ENCODE measurements at regions not wholly inside any gene's neighbourhood (a gene's known extent, or its start where the extent isn't known, plus 50 kb on each side); places are given as distances from the start of the nearest gene placed in this dataset.

DNA sequence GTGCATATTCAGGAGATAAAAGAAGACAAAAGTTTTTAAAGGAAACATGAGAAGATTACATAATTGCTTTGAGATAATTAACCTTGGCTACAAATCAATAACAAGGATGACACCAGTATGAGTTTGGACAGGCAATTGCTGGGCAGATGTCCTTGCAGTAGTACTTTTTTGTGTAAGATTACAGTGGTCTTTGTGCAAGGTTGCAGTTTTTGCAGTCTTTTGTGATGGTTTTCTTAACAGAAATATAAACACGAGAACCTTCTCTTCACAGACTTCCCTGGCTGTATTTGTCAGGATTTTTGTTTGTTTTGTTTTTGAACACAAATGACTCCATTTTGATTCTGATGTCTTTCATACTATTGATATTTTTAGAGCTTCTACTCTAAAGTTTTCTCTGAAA lies 128.3 kb upstream of the ALCAM start:
- Mint-ChIP-seq H3K9me3 (no peaks in the 10 kb centered on the region), H3K27ac (no peak overlapping the region), H3K4me3 (no peak overlapping the region), H3K27me3 (no peaks in the 10 kb centered on the region), H3K4me1 (no peaks in the 10 kb centered on the region), H3K36me3 (no peaks in the 10 kb centered on the region)
- CTCF ChIA-PET = no interaction called here
- DNase-seq = no peak

DNA sequence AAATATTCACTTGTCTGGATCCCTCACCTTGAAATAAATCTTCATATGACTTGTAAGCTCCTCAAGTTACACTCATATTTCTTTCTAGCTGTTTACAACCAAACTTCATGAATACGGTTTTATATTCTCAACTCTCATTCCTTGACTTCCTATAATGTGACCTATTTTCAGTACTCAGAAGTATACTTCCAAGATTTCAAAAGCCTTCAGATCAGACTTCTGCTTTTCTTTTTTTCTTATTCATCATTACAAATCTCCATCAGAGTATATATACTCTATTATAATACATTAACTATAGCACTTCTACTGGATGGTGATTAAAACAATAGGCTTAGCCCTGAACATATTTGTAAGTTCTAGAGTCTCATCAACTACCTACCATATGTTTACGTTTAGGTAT lies 123.6 kb upstream of the ALCAM start:
- Mint-ChIP-seq H3K9me3 (no peaks in the 10 kb centered on the region), H3K27me3 (no peaks in the 10 kb centered on the region), H3K36me3 (no peaks in the 10 kb centered on the region), H3K4me1 (no peaks in the 10 kb centered on the region), H3K27ac (no peak overlapping the region), H3K4me3 (no peak overlapping the region)
- CTCF ChIA-PET = no interaction called here
- DNase-seq = no peak

DNA sequence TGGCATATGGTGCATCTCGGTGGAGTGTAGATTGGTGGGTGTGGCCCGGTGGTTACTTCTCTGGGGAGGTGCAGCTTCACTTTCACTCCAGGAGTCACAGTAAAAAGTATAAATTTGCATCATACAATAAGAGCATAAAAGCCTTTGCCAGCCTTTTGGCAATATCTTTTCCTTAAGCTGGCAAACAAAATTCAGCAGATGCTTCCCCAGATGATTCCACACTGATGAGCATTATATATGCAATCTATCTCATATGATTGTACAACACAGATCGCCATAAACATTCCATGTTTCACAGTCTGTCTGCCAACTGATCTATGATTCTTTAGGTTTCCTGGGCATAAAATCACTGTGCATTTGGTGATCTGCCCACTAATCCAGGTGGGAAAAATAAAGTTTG lies 120.2 kb upstream of the ALCAM start:
- Mint-ChIP-seq H3K4me3 (no peak overlapping the region), H3K4me1 (no peaks in the 10 kb centered on the region), H3K27me3 (no peaks in the 10 kb centered on the region), H3K36me3 (no peaks in the 10 kb centered on the region), H3K9me3 (peaks cover 2% of the 10 kb centered on the region), H3K27ac (no peak overlapping the region)
- no peak for DNase-seq
- CTCF ChIA-PET = no interaction called here

DNA sequence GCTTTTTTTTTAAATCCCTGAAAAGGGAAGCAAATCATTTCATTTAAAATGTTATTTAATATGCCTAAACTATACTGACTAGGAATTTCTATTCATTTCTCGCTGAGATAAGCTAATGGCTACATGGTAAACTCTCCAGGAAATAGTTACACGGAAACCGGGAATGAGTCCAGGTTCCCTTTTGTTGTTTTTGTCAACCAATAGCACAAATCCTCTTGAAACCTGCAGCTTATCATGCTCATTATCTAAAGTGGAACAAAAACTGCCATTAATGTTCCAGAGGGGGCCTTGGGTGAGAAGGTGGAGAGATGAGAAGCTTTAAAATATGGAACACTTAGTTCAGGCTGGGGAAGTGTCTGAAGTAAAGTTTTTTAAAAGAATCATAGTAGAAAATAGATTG lies 113.5 kb upstream of the ALCAM start:
- DNase-seq = no peak
- Mint-ChIP-seq H3K27ac (no peak overlapping the region), H3K36me3 (no peaks in the 10 kb centered on the region), H3K4me3 (no peak overlapping the region), H3K27me3 (no peaks in the 10 kb centered on the region), H3K9me3 (peaks cover 2% of the 10 kb centered on the region), H3K4me1 (no peaks in the 10 kb centered on the region)
- CTCF ChIA-PET = no interaction called here

DNA sequence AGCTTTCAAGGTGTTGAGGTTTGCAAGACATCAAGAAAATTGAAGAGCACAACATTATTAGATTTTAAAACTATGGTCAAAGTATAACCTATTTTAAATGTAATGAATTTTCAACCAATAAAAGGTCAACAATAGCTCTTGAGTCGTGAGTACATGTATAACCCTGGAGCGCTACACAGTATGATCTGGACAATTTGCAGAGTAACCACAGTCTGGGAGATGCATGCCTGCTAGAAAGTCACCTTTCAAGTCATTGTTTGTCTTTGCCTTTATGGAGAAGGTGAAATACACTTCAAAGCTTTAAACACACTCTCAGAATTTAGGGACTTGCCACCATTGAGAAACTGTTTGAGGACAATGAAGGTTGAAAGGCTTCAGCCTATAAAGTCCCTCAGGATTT lies 112.6 kb upstream of the ALCAM start:
- H3K27ac Mint-ChIP-seq = no peak overlapping the region
- H3K4me3 Mint-ChIP-seq = no peak overlapping the region
- no peaks in the 10 kb centered on the region for H3K36me3 Mint-ChIP-seq
- H3K4me1 Mint-ChIP-seq = no peaks in the 10 kb centered on the region
- CTCF ChIA-PET = no interaction called here
- H3K27me3 Mint-ChIP-seq = no peaks in the 10 kb centered on the region
- no peak for DNase-seq
- peaks cover 2% of the 10 kb centered on the region for H3K9me3 Mint-ChIP-seq

DNA sequence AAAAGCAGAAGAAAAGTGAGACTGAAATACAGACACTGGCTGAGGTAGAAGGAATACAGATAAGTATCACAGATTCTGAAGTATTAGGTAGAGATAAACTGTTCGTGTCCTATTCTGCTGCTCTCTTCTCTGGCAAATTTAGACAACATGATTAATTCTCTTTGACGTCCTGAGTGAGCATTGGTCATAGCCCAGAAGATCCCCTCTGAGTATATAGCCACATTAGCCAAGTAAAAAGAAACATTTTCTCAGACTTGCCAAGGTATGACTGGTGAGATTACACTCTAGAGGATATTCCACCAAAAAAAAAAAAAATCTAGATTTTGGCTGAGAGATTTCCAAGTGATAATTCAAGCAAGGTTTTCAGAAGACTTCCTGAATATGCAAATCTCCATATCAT lies 111.4 kb upstream of the ALCAM start:
- Mint-ChIP-seq H3K9me3 (peaks cover 2% of the 10 kb centered on the region), H3K36me3 (no peaks in the 10 kb centered on the region), H3K27me3 (no peaks in the 10 kb centered on the region), H3K27ac (no peak overlapping the region), H3K4me3 (no peak overlapping the region), H3K4me1 (no peaks in the 10 kb centered on the region)
- CTCF ChIA-PET = no interaction called here
- DNase-seq = no peak

DNA sequence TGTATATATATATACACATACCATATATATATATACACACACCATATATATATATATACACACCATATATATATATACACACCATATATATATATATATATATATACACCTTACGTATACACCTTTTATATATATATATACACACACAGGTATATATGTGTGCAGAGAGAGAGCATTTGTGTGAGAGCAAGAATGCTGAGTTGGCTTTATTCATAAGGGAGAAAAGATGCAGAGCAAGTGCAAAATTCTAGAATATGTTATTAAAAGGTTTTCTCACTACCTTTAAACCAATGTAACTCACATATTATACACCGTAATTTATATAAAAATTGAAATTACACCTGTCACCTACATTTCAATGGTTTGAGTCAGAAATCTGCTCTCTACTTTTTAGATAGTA lies 107.2 kb upstream of the ALCAM start:
- Mint-ChIP-seq H3K36me3 (no peaks in the 10 kb centered on the region), H3K27ac (no peak overlapping the region), H3K4me1 (no peaks in the 10 kb centered on the region), H3K9me3 (no peaks in the 10 kb centered on the region), H3K4me3 (no peak overlapping the region), H3K27me3 (no peaks in the 10 kb centered on the region)
- no peak for DNase-seq
- CTCF ChIA-PET = no interaction called here

GRCh38 chr3:105260385-105260784 lies 106.3 kb upstream of the ALCAM start:
- no peaks in the 10 kb centered on the region for H3K36me3 Mint-ChIP-seq
- no peak overlapping the region for H3K4me3 Mint-ChIP-seq
- DNase-seq = no peak
- CTCF ChIA-PET = no interaction called here
- H3K4me1 Mint-ChIP-seq = no peaks in the 10 kb centered on the region
- H3K9me3 Mint-ChIP-seq = no peaks in the 10 kb centered on the region
- H3K27me3 Mint-ChIP-seq = no peaks in the 10 kb centered on the region
- H3K27ac Mint-ChIP-seq = no peak overlapping the region

- no peaks in the 10 kb centered on the region for H3K4me1 Mint-ChIP-seq
- H3K4me3 Mint-ChIP-seq = no peak overlapping the region
- DNase-seq = no peak
- H3K9me3 Mint-ChIP-seq = no peaks in the 10 kb centered on the region
- H3K27ac Mint-ChIP-seq = no peak overlapping the region
- H3K36me3 Mint-ChIP-seq = no peaks in the 10 kb centered on the region
- no peaks in the 10 kb centered on the region for H3K27me3 Mint-ChIP-seq
- CTCF ChIA-PET = no interaction called here
These were observed 92.2 kb upstream of the ALCAM start for GRCh38 chr3:105274536-105274935.

- no peaks in the 10 kb centered on the region for H3K36me3 Mint-ChIP-seq
- H3K4me3 Mint-ChIP-seq = no peak overlapping the region
- H3K9me3 Mint-ChIP-seq = no peaks in the 10 kb centered on the region
- H3K27ac Mint-ChIP-seq = no peak overlapping the region
- CTCF ChIA-PET = no interaction called here
- no peak for DNase-seq
- no peaks in the 10 kb centered on the region for H3K27me3 Mint-ChIP-seq
- H3K4me1 Mint-ChIP-seq = no peaks in the 10 kb centered on the region
These were observed 91.8 kb upstream of the ALCAM start for GRCh38 chr3:105274958-105275357.

DNA sequence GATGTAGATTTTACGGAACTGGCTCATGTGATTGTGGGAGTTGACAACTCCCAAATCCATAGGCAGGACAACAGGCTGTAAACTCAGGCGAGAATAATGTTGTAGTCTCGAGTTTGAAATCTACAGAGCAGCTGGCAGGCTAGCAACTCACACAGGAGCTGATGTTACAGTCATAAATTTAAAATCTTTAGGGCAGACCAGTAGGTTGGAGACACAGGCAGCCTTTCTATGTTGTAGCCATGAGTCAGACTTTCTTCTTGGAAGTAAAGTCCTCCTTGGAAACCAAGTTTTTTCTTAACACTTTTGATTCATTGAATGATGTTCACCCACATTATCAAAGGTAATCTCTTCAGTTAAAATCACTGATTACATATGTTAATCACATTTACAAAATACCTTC lies 89.1 kb upstream of the ALCAM start:
- CTCF ChIA-PET = no interaction called here
- no peaks in the 10 kb centered on the region for H3K4me1 Mint-ChIP-seq
- no peaks in the 10 kb centered on the region for H3K36me3 Mint-ChIP-seq
- H3K4me3 Mint-ChIP-seq = no peak overlapping the region
- H3K27me3 Mint-ChIP-seq = peaks cover 3% of the 10 kb centered on the region
- DNase-seq = no peak
- no peak overlapping the region for H3K27ac Mint-ChIP-seq
- H3K9me3 Mint-ChIP-seq = no peaks in the 10 kb centered on the region

- Mint-ChIP-seq H3K27me3 (peaks cover 3% of the 10 kb centered on the region), H3K9me3 (no peaks in the 10 kb centered on the region), H3K27ac (no peak overlapping the region), H3K4me1 (no peaks in the 10 kb centered on the region), H3K36me3 (no peaks in the 10 kb centered on the region), H3K4me3 (no peak overlapping the region)
- DNase-seq = no peak
- CTCF ChIA-PET = no interaction called here
These were observed 88.0 kb upstream of the ALCAM start for GRCh38 chr3:105278688-105279087.

DNA sequence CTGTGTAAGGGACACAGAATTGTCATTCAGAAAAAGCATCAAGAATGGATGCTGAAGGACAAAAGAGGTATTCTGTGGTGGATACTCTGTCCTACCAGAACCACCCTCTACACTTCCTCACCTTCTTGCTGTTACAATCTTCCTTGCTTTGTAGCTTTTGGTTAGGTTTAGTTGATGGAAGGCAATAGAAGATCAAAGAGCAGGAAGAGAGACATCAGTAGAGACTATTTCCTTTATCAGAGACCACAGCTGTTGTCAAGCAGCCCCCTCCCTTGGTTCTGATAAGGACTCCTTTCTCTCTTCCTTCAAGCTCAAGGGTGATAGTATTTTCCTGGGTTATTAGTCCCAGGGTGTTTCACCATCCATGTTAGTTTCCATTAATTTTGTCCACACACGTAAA lies 84.7 kb upstream of the ALCAM start:
- CTCF ChIA-PET = no interaction called here
- peaks cover 3% of the 10 kb centered on the region for H3K27me3 Mint-ChIP-seq
- no peak for DNase-seq
- no peak overlapping the region for H3K27ac Mint-ChIP-seq
- H3K9me3 Mint-ChIP-seq = no peaks in the 10 kb centered on the region
- H3K4me1 Mint-ChIP-seq = no peaks in the 10 kb centered on the region
- H3K4me3 Mint-ChIP-seq = no peak overlapping the region
- H3K36me3 Mint-ChIP-seq = no peaks in the 10 kb centered on the region

DNA sequence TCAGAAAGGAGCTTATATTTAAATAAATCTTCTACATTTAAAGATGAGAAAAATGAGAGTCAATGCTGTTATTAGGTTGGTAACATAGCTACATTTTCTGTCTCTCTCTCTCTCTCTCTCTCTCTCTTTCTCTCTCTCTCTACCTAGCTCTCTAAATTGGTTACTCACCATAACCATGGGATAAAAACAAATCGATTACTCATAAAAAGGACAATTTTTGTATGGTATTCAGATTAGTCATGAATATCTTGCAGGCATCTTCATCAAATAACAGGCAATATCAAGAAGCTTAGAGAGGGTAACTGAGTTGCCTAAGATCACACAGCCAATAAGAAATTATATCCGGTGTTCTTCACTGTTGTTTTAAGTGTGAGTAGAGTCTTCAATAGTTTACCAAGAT lies 81.8 kb upstream of the ALCAM start:
- DNase-seq = no peak
- no peaks in the 10 kb centered on the region for H3K36me3 Mint-ChIP-seq
- CTCF ChIA-PET = no interaction called here
- H3K27ac Mint-ChIP-seq = no peak overlapping the region
- H3K4me3 Mint-ChIP-seq = no peak overlapping the region
- H3K9me3 Mint-ChIP-seq = no peaks in the 10 kb centered on the region
- no peaks in the 10 kb centered on the region for H3K4me1 Mint-ChIP-seq
- H3K27me3 Mint-ChIP-seq = peaks cover 3% of the 10 kb centered on the region

- CTCF ChIA-PET = no interaction called here
- Mint-ChIP-seq H3K4me1 (no peaks in the 10 kb centered on the region), H3K36me3 (no peaks in the 10 kb centered on the region), H3K27me3 (no peaks in the 10 kb centered on the region), H3K27ac (no peak overlapping the region), H3K9me3 (no peaks in the 10 kb centered on the region), H3K4me3 (no peak overlapping the region)
- DNase-seq = no peak
These were observed 81.0 kb upstream of the ALCAM start for GRCh38 chr3:105285653-105286241.

GRCh38 chr3:105293441-105293840 lies 73.3 kb upstream of the ALCAM start:
- no peak overlapping the region for H3K4me3 Mint-ChIP-seq
- no peaks in the 10 kb centered on the region for H3K4me1 Mint-ChIP-seq
- no peaks in the 10 kb centered on the region for H3K36me3 Mint-ChIP-seq
- DNase-seq = no peak
- no peaks in the 10 kb centered on the region for H3K27me3 Mint-ChIP-seq
- CTCF ChIA-PET = no interaction called here
- no peak overlapping the region for H3K27ac Mint-ChIP-seq
- H3K9me3 Mint-ChIP-seq = peaks cover 4% of the 10 kb centered on the region

All from activated naive CD4-positive, alpha-beta T cell treated with anti-CD3 and anti-CD28 coated beads, Interleukin-2, amount 10 ng/mL, durations not matched to agents 7 days and 5 days (primary cell).